ENCODE measurements at regions not wholly inside any gene's neighbourhood (a gene's known extent, or its start where the extent isn't known, plus 50 kb on each side); places are given as distances from the start of the nearest gene placed in this dataset.

DNA sequence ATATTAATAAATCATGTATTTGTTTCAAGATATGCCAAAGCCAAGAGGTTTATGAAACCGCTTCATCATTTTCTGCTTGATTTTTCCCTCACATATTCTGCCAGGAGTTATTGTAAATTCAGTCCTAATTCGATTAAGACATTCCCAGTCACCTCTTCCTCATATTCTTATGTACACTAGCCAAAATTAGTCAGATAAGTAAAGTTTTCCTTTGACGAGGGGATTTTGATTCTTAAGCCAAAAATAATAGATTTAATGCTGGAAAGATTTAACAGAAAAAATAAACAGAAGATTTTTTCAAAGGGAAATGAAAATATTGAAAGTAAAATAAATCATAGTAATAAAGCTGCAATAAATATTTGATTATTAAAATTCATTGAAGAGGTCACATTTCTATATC, 51.0 kb upstream of the VEGFC start:
- no peaks in the 10 kb centered on the region for H3K36me3 Mint-ChIP-seq (ENCODE audit: low read depth)
- no peaks in the 10 kb centered on the region for H3K27me3 Mint-ChIP-seq
- no peak overlapping the region for H3K27ac Mint-ChIP-seq

DNA sequence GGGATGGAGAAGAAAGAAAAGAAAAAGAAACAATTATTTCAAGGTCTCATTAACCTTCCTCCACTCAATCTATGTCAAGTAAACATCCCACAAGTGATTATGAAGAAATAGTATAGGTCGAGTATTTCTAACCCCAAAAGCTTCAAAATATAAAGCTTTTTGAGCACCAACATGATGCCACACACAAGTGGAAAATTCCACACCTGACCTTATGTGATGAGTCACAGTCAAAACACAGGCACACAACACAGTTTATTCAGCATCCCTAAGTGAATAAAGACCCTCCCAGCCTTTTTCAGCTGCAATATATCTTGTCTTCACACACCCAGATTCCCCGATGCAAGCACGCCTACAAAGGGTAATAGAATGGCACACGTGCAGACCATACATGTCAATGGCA, 51.7 kb upstream of the VEGFC start:
- DNase-seq (no peak), ATAC-seq (no peak)
- Mint-ChIP-seq H3K9me3 (no peaks in the 10 kb centered on the region), H3K4me1 (peaks cover 6% of the 10 kb centered on the region), H3K27me3 (no peaks in the 10 kb centered on the region), H3K27ac (no peak overlapping the region), H3K36me3 (ENCODE audit: low read depth) (no peaks in the 10 kb centered on the region), H3K4me3 (no peak overlapping the region)

More for the DNA sequence above, 51.0 kb upstream of the VEGFC start:
- no peak for ATAC-seq
- no peak overlapping the region for H3K4me3 Mint-ChIP-seq
- H3K9me3 Mint-ChIP-seq, result no peaks in the 10 kb centered on the region
- H3K4me1 Mint-ChIP-seq, result peaks cover 6% of the 10 kb centered on the region
- DNase-seq, result no peak

DNA sequence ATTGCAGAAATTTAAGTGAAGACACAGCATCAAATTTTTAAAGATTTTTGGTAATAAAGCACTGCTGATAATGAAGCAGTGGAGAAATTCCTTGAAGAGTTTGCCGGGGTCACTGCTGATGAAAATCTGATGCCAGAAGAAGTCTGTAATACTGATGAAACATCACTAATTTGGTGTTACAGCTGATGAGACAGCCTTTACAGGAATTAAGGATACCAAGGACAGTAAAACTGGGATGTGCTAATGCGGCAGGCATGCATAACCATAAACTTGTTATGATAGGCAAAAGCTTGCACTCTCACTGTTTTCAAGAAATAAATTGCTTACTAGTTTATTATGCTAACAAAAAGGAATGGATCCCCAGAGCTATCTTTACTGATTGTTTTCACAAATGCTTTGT, 52.9 kb upstream of the VEGFC start:
- Mint-ChIP-seq H3K4me3 (no peak overlapping the region), H3K36me3 (ENCODE audit: low read depth) (no peaks in the 10 kb centered on the region), H3K4me1 (peaks cover under 1% of the 10 kb centered on the region), H3K9me3 (no peaks in the 10 kb centered on the region), H3K27me3 (no peaks in the 10 kb centered on the region), H3K27ac (no peak overlapping the region)
- ATAC-seq, result no peak
- DNase-seq, result no peak

DNA sequence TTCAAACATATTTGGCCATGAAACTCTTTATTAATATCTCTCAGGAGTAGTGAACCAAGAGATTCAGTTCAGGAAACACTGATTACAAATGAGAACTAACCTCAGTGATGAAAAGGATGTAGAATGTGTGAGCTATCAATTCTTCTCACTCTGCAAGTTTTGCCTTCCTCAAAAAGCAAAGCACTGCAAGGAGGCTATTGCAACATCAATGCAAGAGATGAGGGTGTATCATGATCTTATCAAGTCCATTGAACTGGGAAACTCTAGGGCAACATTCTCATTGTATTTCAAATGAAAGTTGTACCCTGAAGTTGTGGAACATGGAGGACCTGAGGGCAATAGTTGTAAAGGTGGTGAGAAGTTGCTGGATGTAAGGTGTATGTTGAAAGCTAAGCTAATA, 56.4 kb upstream of the VEGFC start:
- ATAC-seq (no peak), DNase-seq (no peak)
- no peak overlapping the region for H3K27ac Mint-ChIP-seq
- H3K4me1 Mint-ChIP-seq, result no peaks in the 10 kb centered on the region
- H3K36me3 Mint-ChIP-seq (ENCODE audit: low read depth), result no peaks in the 10 kb centered on the region
- H3K4me3 Mint-ChIP-seq, result no peak overlapping the region
- no peaks in the 10 kb centered on the region for H3K9me3 Mint-ChIP-seq
- H3K27me3 Mint-ChIP-seq, result no peaks in the 10 kb centered on the region

DNA sequence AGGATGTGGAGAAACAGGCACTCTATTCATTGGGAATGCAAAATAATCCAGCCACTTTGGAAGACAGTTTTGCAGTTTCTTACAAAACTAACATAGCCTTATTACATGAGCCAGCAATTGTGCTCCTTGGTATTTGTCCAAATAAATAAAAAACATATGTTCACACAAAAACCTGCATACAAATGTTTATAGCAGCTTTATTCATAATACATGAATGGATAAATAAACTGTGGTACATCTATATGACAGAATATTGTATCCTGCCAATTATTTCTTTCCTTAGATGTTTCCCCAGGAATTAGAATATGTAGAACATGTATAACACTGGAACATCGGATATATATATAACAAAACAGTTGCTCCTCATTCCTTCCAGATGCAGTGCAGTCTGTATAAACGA, 57.7 kb upstream of the VEGFC start:
- no peak for ATAC-seq
- no peak overlapping the region for H3K4me3 Mint-ChIP-seq

DNA sequence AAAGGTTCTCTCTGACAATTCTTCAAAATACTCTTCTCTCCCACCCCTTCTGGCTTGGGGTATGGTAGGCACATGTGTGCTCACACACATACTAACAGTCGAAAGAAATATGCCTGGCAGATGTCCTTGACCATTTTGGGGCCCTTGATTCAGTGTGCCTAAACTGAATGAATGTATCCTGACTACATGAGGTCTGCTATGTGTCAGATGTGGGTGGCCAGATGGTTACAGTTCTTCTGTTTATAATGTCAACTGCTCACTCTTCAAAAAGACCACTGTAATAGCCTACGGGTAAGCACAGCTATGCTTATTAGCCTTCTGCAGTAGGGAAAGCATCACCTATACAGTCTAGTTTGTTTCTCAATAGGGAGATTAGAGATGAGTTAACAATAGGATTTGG, 63.7 kb upstream of the VEGFC start:
- Mint-ChIP-seq H3K27ac (no peak overlapping the region), H3K27me3 (no peaks in the 10 kb centered on the region), H3K4me1 (no peaks in the 10 kb centered on the region), H3K4me3 (no peak overlapping the region), H3K9me3 (peaks cover 10% of the 10 kb centered on the region), H3K36me3 (ENCODE audit: low read depth) (no peaks in the 10 kb centered on the region)
- ATAC-seq (no peak), DNase-seq (no peak)

More for the DNA sequence above, 57.7 kb upstream of the VEGFC start:
- no peak overlapping the region for H3K27ac Mint-ChIP-seq
- H3K9me3 Mint-ChIP-seq, result no peaks in the 10 kb centered on the region
- H3K36me3 Mint-ChIP-seq (ENCODE audit: low read depth), result no peaks in the 10 kb centered on the region
- DNase-seq, result no peak
- no peaks in the 10 kb centered on the region for H3K4me1 Mint-ChIP-seq
- H3K27me3 Mint-ChIP-seq, result no peaks in the 10 kb centered on the region

DNA sequence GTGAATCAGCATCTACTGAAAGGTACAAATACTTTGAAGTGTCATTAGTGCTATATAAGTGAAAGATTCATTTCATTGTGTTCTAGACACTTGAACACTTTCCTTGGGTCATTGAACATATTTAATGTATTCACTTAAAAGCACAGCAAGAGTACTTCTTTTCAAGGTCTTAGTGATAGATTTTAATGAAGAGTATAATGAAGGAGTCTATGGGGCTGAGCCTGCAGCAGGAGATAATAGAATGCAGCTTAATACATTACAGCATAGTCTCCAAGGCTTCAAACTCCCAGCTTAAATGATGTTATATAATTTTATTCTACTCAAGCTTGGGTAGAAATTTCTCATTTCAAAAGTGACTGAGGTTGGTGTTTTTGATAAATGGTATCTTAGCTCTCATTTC, 66.1 kb upstream of the VEGFC start:
- H3K27me3 Mint-ChIP-seq, result no peaks in the 10 kb centered on the region

DNA sequence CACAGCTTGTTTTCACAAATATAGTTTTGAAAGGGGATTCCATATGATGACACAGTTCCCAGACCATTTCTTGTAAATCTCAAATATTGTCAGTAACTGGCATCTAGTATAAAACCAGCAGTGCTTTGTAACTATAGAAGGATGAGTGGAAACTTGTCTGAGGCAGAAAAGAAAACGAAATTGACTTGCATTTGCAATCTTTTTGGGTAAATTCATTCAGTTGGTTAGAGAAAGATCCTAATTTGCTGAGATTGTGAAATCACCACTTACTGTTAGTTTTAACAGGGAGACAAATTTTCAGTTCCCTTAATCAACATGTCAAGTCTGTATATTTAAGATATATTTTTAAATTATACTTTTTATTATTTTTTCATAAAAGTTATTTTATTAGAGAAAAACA, 71.5 kb upstream of the VEGFC start:
- no peaks in the 10 kb centered on the region for H3K36me3 Mint-ChIP-seq (ENCODE audit: low read depth)
- no peaks in the 10 kb centered on the region for H3K4me1 Mint-ChIP-seq
- no peaks in the 10 kb centered on the region for H3K27me3 Mint-ChIP-seq
- no peak for DNase-seq
- no peak overlapping the region for H3K4me3 Mint-ChIP-seq
- ATAC-seq, result no peak
- H3K9me3 Mint-ChIP-seq, result peaks cover 17% of the 10 kb centered on the region
- no peak overlapping the region for H3K27ac Mint-ChIP-seq

More for the DNA sequence above, 66.1 kb upstream of the VEGFC start:
- no peak for ATAC-seq
- no peak overlapping the region for H3K27ac Mint-ChIP-seq
- no peak overlapping the region for H3K4me3 Mint-ChIP-seq
- no peak for DNase-seq
- H3K4me1 Mint-ChIP-seq, result no peaks in the 10 kb centered on the region
- no peaks in the 10 kb centered on the region for H3K36me3 Mint-ChIP-seq (ENCODE audit: low read depth)
- peaks cover 21% of the 10 kb centered on the region for H3K9me3 Mint-ChIP-seq

DNA sequence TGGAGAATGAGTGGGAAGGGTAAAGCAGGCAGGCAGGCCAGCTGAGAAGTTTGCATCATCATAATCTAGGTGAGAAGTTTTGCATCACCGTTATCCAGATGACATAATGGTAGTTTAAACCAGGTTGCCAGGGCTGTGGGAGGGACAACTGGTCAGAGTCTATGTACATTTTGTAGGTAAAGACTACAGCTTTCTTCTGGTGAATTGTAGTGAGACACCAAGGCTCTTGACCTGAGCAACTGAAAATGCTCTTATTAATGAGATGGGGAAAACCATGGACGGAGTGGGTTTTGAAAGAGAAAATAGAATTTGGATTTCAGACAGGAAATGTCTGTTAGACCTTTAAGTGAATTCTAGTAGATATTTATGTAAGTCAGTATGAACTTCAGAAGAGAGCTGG, 76.0 kb upstream of the VEGFC start:
- Mint-ChIP-seq H3K4me1 (no peaks in the 10 kb centered on the region), H3K27ac (no peak overlapping the region), H3K27me3 (no peaks in the 10 kb centered on the region), H3K36me3 (ENCODE audit: low read depth) (no peaks in the 10 kb centered on the region), H3K9me3 (peaks cover 4% of the 10 kb centered on the region), H3K4me3 (no peak overlapping the region)
- ATAC-seq, result no peak
- DNase-seq, result no peak

DNA sequence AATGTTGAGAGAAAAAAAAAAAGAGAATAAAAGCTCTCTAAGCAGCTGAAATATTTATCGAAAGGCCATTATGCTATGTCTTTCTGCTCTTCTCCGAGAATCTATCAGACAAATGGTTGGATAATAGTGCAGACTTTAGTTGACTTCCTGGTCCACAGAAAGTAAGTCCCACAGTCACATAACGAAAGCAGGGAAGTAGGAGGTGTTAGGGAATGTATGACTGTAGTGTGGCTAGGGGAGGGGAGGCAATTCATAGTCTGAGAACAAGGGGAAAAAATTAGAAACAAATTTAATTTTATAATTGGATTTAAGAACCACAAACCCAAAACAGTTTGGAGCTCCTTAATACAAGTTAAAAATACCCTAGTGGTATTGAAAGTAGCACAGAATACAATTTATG, 79.7 kb upstream of the VEGFC start:
- no peak overlapping the region for H3K27ac Mint-ChIP-seq
- peaks cover 4% of the 10 kb centered on the region for H3K9me3 Mint-ChIP-seq
- H3K27me3 Mint-ChIP-seq, result no peaks in the 10 kb centered on the region
- H3K4me1 Mint-ChIP-seq, result no peaks in the 10 kb centered on the region
- no peak for ATAC-seq
- H3K36me3 Mint-ChIP-seq (ENCODE audit: low read depth), result no peaks in the 10 kb centered on the region
- no peak for DNase-seq
- H3K4me3 Mint-ChIP-seq, result no peak overlapping the region

DNA sequence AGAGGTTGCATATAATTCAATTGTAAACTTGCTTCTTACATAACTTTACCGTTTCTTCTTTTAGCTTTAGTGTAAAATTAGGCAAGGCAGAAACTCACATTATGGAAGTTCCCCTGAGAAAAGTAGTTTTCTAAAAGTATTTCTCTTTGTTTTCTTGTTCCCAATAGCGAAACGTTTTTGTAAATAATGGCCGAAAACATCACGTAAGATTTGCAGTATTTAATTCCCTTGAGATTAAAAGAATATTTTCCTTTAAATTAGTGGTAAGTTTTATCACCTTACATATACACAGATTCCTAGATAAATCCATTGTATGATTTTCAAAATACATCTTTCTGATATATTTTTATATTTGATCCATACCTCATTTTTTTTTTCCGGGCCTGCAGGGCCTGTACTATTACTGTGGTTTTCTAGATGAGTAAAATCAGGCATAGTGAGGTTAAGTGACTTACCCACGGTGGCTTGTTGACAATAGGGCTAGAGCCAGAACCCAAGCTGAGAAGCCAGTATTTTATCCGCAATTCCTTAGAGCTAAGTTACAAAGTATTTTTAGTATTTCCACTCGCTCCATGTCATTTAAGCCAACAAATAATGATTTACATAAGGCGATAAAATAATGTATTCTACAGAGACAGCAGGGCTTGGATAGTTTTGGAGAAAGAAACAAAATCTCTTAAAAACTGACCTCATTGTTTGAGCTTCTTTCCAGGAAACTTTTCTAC, 82.2 kb upstream of the VEGFC start:
- Mint-ChIP-seq H3K27me3 (no peaks in the 10 kb centered on the region), H3K4me3 (no peak overlapping the region), H3K9me3 (peaks cover 7% of the 10 kb centered on the region), H3K4me1 (no peaks in the 10 kb centered on the region), H3K27ac (no peak overlapping the region), H3K36me3 (ENCODE audit: low read depth) (no peaks in the 10 kb centered on the region)
- DNase-seq (no peak), ATAC-seq (no peak)

DNA sequence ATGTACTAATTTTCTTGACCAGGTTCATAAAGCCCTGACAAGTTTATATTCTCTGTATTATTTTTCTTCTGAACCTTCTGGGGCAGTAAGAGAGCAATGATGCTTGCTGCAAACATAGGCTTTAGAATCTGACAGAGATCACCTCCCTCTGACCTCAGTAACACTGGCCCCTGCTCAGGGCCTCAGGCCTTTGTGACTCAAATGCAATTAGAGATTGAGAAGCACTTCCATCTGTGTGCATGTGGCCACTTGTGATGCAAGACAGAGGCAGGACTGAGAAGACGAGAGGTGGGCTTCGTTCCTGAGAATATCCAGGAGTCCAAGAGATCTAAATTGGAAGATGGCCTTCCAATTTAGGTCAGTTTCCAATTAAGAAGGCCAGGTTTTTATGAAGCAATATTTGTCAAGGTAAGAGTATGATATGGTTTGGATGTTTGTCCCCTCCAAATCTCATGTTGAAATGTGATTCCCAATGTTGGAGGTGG, 82.8 kb upstream of the VEGFC start:
- DNase-seq, result no peak
- no peaks in the 10 kb centered on the region for H3K4me1 Mint-ChIP-seq
- H3K27me3 Mint-ChIP-seq, result no peaks in the 10 kb centered on the region

DNA sequence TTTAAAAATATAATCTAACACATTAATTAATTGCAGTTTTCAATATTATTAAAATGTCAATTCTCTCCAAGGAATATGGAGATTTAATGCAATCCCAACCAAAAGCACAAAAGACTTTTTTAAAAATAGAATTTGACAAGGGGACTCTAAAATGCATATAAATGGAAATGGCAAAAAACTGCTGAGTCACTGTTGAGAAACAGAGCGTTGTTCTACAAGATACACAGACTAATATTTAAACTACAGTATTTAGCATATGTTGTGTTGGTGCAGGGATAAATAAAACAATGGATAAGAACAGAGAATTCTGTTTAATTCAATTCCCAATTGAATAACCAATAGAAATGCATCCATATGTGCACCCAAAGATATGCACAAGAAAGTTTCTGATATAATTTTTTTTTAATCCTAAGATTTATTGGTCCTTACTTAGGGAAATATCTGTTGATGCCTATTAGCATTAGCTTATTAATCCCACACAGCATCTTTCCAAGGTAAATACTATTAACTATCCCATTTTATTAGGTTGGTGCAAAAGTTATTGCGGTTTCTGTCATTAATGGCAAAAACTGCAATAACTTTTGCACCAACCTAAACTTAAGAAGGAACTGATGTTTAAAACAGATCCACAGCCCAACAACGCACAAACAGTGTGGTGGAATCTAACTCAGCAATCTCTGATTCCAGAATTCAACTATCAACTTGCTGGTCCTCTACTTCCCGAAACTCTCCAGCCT, 86.8 kb upstream of the VEGFC start:
- Mint-ChIP-seq H3K4me1 (no peaks in the 10 kb centered on the region), H3K36me3 (ENCODE audit: low read depth) (no peaks in the 10 kb centered on the region), H3K9me3 (peaks cover 3% of the 10 kb centered on the region), H3K27ac (no peak overlapping the region), H3K4me3 (no peak overlapping the region), H3K27me3 (no peaks in the 10 kb centered on the region)
- no peak for ATAC-seq
- no peak for DNase-seq

More for the DNA sequence above, 82.8 kb upstream of the VEGFC start:
- H3K36me3 Mint-ChIP-seq (ENCODE audit: low read depth), result no peaks in the 10 kb centered on the region
- no peak for ATAC-seq
- H3K27ac Mint-ChIP-seq, result no peak overlapping the region
- peaks cover 7% of the 10 kb centered on the region for H3K9me3 Mint-ChIP-seq
- H3K4me3 Mint-ChIP-seq, result no peak overlapping the region

DNA sequence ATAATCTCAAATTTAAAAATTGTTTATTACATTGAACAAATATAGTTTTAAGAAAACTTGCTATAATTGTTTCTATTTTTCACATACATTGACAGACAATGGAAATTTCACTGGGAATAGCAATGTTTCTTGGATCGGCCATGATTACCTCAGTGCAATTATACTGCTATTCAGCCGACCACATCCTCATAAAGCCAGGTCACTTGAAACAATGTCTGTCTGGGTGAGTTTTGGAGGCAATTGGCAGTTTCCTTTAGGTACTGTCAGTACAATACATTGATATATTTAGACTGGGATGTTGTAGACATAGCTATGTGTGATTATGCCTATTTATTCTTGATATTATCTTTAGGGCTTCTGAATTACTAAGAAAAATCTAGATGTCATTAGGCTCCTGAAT, 89.5 kb upstream of the VEGFC start:
- Mint-ChIP-seq H3K36me3 (ENCODE audit: low read depth) (no peaks in the 10 kb centered on the region), H3K4me1 (no peaks in the 10 kb centered on the region), H3K27me3 (peaks cover 1% of the 10 kb centered on the region), H3K9me3 (peaks cover 3% of the 10 kb centered on the region), H3K27ac (no peak overlapping the region), H3K4me3 (no peak overlapping the region)
- ATAC-seq (no peak), DNase-seq (no peak)

DNA sequence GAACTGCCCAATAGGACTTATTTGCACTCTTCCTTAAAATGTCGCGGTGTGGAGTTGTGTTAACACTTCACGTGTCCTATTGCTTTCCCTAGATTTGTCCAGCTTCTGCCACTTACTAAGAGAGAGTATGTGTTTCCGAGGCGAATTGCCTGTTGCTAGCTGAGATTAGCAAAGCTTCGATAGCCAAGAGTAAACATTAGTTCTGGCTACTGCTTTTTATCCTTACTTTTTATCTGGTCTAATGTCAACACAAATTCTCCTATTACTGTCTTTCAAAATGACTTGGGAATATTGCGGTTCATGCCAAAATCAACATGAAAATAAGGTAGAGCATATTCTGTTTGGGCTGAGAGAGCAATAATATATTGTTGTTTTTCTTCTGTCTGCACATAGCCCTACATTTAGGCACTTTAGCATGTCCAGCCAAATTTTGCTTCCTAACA, 90.4 kb upstream of the VEGFC start:
- no peak for ATAC-seq
- DNase-seq, result no peak
- Mint-ChIP-seq H3K36me3 (ENCODE audit: low read depth) (no peaks in the 10 kb centered on the region), H3K9me3 (peaks cover 3% of the 10 kb centered on the region), H3K27ac (no peak overlapping the region), H3K4me3 (no peak overlapping the region), H3K27me3 (peaks cover 2% of the 10 kb centered on the region), H3K4me1 (no peaks in the 10 kb centered on the region)
